Endodermal cell (in vitro differentiated cells): ENCODE measurements at regions not wholly inside any gene's neighbourhood (a gene's known extent, or its start where the extent isn't known, plus 50 kb on each side); places are given as distances from the start of the nearest gene placed in this dataset.

Experiments used
- DNase-seq: peaks from one replicate; pipeline ENCODE4 v3.0.0-alpha.2; 2017
- H3K27ac ChIP-seq: 2 replicates; pipeline ENCODE4 v1.5.1; 2013; ENCODE audit warnings: mild to moderate bottlenecking, low read depth, low read length, moderate library complexity
- H3K27me3 ChIP-seq: 2 replicates; pipeline ENCODE4 v1.6.1; 2013; ENCODE audit warnings: mild to moderate bottlenecking, low read length, moderate library complexity; ENCODE audit not compliant: insufficient read depth, control insufficient read depth, poor library complexity, severe bottlenecking
- H3K36me3 ChIP-seq: 2 replicates; pipeline ENCODE4 v1.7.0; 2013; ENCODE audit warnings: mild to moderate bottlenecking, low read length, moderate library complexity; ENCODE audit not compliant: control insufficient read depth, insufficient read depth
- H3K4me1 ChIP-seq: one replicate; pipeline ENCODE4 v1.7.0; 2013; ENCODE audit warnings: low read length; ENCODE audit not compliant: control insufficient read depth, insufficient read depth
- H3K4me3 ChIP-seq: 2 replicates; pipeline ENCODE4 v1.5.1; 2013; ENCODE audit warnings: mild to moderate bottlenecking, low read length, moderate library complexity
- H3K9ac ChIP-seq: 2 replicates; pipeline ENCODE4 v1.6.1; 2013; ENCODE audit warnings: mild to moderate bottlenecking, low read length, moderate library complexity; ENCODE audit not compliant: poor library complexity, severe bottlenecking; ENCODE audit errors: extremely low read depth
- H3K9me3 ChIP-seq: 2 replicates; pipeline ENCODE4 v1.6.1; 2013; ENCODE audit warnings: mild to moderate bottlenecking, low read length, moderate library complexity; ENCODE audit not compliant: control insufficient read depth
- H3K27ac Mint-ChIP-seq: 2 replicates; pipeline ENCODE4 v1.8.0; 2020; ENCODE audit warnings: mixed read lengths
- H3K27me3 Mint-ChIP-seq: 2 replicates; pipeline ENCODE4 v1.8.0; 2021; ENCODE audit warnings: mild to moderate bottlenecking, mixed read lengths; ENCODE audit not compliant: insufficient read depth
- H3K36me3 Mint-ChIP-seq: 2 replicates; pipeline ENCODE4 v1.8.0; 2020; ENCODE audit warnings: low read depth, mixed read lengths
- H3K4me1 Mint-ChIP-seq: 2 replicates; pipeline ENCODE4 v1.8.0; 2020; ENCODE audit warnings: mixed read lengths
- H3K4me3 Mint-ChIP-seq: 2 replicates; pipeline ENCODE4 v1.8.0; 2020; ENCODE audit warnings: mild to moderate bottlenecking, moderate library complexity, mixed read lengths
- H3K9me3 Mint-ChIP-seq: 2 replicates; pipeline ENCODE4 v1.8.0; 2020; ENCODE audit warnings: mild to moderate bottlenecking, mixed read lengths
- CTCF ChIP-seq: fragments of 200-600 bp; sonication (generic); conservative IDR thresholded peaks from 2 replicates; pipeline ENCODE4 v1.5.0; 2021; ENCODE audit warnings: antibody characterized with exemption, mild to moderate bottlenecking
- WGBS, 2 experiments: methylation state at CpG; one replicate each; pipeline versions ENCODE4 v1.1.5 to v1.1.7; 2013; ENCODE audit warnings: missing lambda C conversion rate in 2 of 2, mixed read lengths in 1 of 2; ENCODE audit not compliant: insufficient coverage in 1 of 2, insufficient read length in 1 of 2; 5-methylcytosine and 5-hydroxymethylcytosine counted together

- Histone ChIP-seq H3K27ac (no peak overlapping the region), H3K9ac (no peak overlapping the region), H3K27me3 (peaks cover 10% of the 10 kb centered on the region), H3K9me3 (no peaks in the 10 kb centered on the region), H3K4me1 (no peaks in the 10 kb centered on the region), H3K36me3 (no peaks in the 10 kb centered on the region), H3K4me3 (no peak overlapping the region)
- peaks cover 22% of the 10 kb centered on the region for H3K4me1 Mint-ChIP-seq
- peaks cover 17% of the 10 kb centered on the region for H3K27me3 Mint-ChIP-seq
- TF ChIP-seq CTCF = no peak
- no peaks in the 10 kb centered on the region for H3K9me3 Mint-ChIP-seq
- no peak overlapping the region for H3K27ac Mint-ChIP-seq
- 86 to 98% methylated on average over 1 to 3 of the region's 4 CpGs for WGBS, 2 experiments
- no peaks in the 10 kb centered on the region for H3K36me3 Mint-ChIP-seq
- DNase-seq = no peak
- H3K4me3 Mint-ChIP-seq = no peak overlapping the region
Observed at GRCh38 chr2:200242570-200242969, 63.9 kb upstream of the SPATS2L start.

GRCh38 chr2:200243441-200243840 lies 63.1 kb upstream of the SPATS2L start:
- Histone ChIP-seq H3K9ac (no peak overlapping the region), H3K4me3 (no peak overlapping the region), H3K4me1 (no peaks in the 10 kb centered on the region), H3K36me3 (no peaks in the 10 kb centered on the region), H3K9me3 (no peaks in the 10 kb centered on the region), H3K27me3 (peaks cover 19% of the 10 kb centered on the region), H3K27ac (no peak overlapping the region)
- Mint-ChIP-seq H3K9me3 (no peaks in the 10 kb centered on the region), H3K4me1 (peaks cover 22% of the 10 kb centered on the region), H3K36me3 (no peaks in the 10 kb centered on the region), H3K27me3 (peaks cover 25% of the 10 kb centered on the region), H3K4me3 (no peak overlapping the region), H3K27ac (no peak overlapping the region)
- TF ChIP-seq CTCF = no peak
- DNase-seq = no peak
- 90 to 92% methylated on average over 2 to 7 of the region's 7 CpGs for WGBS, 2 experiments

DNA sequence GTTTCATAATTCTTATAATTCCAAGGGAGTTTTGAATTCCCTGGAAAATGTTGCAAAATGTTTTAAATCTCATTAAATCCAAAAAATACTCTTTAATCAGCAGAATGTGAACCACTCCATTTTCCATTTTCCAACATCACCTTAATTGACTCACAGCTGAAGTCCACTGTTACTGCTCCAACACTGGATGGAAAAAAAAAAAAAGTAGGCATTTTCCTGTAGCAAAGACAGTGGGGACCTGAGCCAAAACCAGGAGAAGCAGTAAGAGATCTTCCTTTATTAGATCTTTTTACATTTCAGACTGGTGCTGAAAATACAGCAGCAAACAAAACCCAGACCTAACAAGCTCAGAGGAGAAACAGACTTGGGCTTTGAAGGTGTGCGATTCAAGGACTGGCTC lies 62.4 kb upstream of the SPATS2L start:
- H3K27me3 ChIP-seq = peaks cover 21% of the 10 kb centered on the region
- H3K4me1 Mint-ChIP-seq = peaks cover 20% of the 10 kb centered on the region
- H3K4me3 Mint-ChIP-seq = no peak overlapping the region
- H3K27me3 Mint-ChIP-seq = peaks cover 30% of the 10 kb centered on the region
- H3K9ac ChIP-seq = no peak overlapping the region
- no peaks in the 10 kb centered on the region for H3K4me1 ChIP-seq
- no peak overlapping the region for H3K27ac ChIP-seq
- 100% methylated on average over 1 of the region's 1 CpG for WGBS, 2 experiments
- H3K27ac Mint-ChIP-seq = no peak overlapping the region
- H3K4me3 ChIP-seq = no peak overlapping the region
- H3K36me3 Mint-ChIP-seq = no peaks in the 10 kb centered on the region
- no peak for DNase-seq
- H3K9me3 ChIP-seq = no peaks in the 10 kb centered on the region
- H3K9me3 Mint-ChIP-seq = no peaks in the 10 kb centered on the region
- no peaks in the 10 kb centered on the region for H3K36me3 ChIP-seq
- no peak for TF ChIP-seq CTCF
